Stimulated activated CD4-positive, alpha-beta T cell treated with anti-CD3 and anti-CD28 coated beads, Interleukin-1b, Interleukin-23, amount 100 ng/mL, for 24 hours (primary cell): ENCODE measurements at regions not wholly inside any gene's neighbourhood (a gene's known extent, or its start where the extent isn't known, plus 50 kb on each side); places are given as distances from the start of the nearest gene placed in this dataset.

Experiments
- DNase-seq, 4 experiments: peaks; one replicate each; pipeline ENCODE4 v3.0.0-alpha.2; 2020; ENCODE audit warnings: low read depth in 4 of 4, low spot score in 1 of 4

GRCh38 chr6:22236626-22237414 lies 60.0 kb downstream of the PRL start:
- DNase-seq: no peak
